Liver (tissue), 8 donors: ENCODE measurements at regions not wholly inside any gene's neighbourhood (a gene's known extent, or its start where the extent isn't known, plus 50 kb on each side); places are given as distances from the start of the nearest gene placed in this dataset.

ENCODE experiments used
- DNase-seq: peaks from one replicate; pipeline ENCODE4 v3.0.0-alpha.2; 2017; ENCODE audit warnings: low spot score
- H3K27ac ChIP-seq, 2 donors: one replicate each; pipeline ENCODE4 v1.7.0; 2013; ENCODE audit warnings: inconsistent platforms in 2 of 2, low read length in 2 of 2, control low read depth in 1 of 2, low read depth in 1 of 2, mild to moderate bottlenecking in 1 of 2
- H3K27me3 ChIP-seq, 4 donors: one replicate each; pipeline versions ENCODE4 v1.6.1 to v1.7.0; 2013; ENCODE audit warnings: low read length in 3 of 4, inconsistent platforms in 1 of 4, mild to moderate bottlenecking in 1 of 4, moderate library complexity in 1 of 4; ENCODE audit not compliant: control insufficient read depth in 4 of 4, insufficient read depth in 4 of 4
- H3K36me3 ChIP-seq, 4 donors: one replicate each; pipeline versions ENCODE4 v1.6.1 to v1.7.0; 2013; ENCODE audit warnings: low read length in 3 of 4, mild to moderate bottlenecking in 3 of 4, low read depth in 1 of 4, moderate library complexity in 1 of 4; ENCODE audit not compliant: control insufficient read depth in 4 of 4, insufficient read depth in 3 of 4
- H3K4me1 ChIP-seq, 4 donors: one replicate each; pipeline versions ENCODE4 v1.6.1 to v1.7.0; 2013; ENCODE audit warnings: low read length in 3 of 4, mild to moderate bottlenecking in 3 of 4, moderate library complexity in 1 of 4; ENCODE audit not compliant: control insufficient read depth in 4 of 4, insufficient read depth in 4 of 4
- H3K4me3 ChIP-seq, 3 donors: one replicate each; pipeline versions ENCODE4 v1.6.1 to v1.7.0; 2013; ENCODE audit warnings: low read length in 3 of 3, control low read depth in 1 of 3, low read depth in 1 of 3, mild to moderate bottlenecking in 1 of 3
- H3K9ac ChIP-seq, 2 donors: one replicate each; pipeline ENCODE4 v1.7.0; 2013; ENCODE audit warnings: low read length in 2 of 2, mild to moderate bottlenecking in 2 of 2, moderate library complexity in 2 of 2, control low read depth in 1 of 2, low read depth in 1 of 2
- H3K9me3 ChIP-seq, 4 donors: one replicate each; pipeline versions ENCODE4 v1.6.1 to v1.7.0; 2013; ENCODE audit warnings: low read length in 3 of 4; ENCODE audit not compliant: control insufficient read depth in 4 of 4
- ATF3 ChIP-seq: IDR thresholded peaks from 2 replicates; pipeline ENCODE4 v1.6.1; 2016; ENCODE audit warnings: antibody characterized with exemption
- CTCF ChIP-seq: fragments of 150-350 bp; IDR thresholded peaks from 2 replicates; pipeline ENCODE4 v1.5.1; 2017; ENCODE audit warnings: improper control_type of control experiment, low read depth, low read length; ENCODE audit not compliant: missing input control
- EGR1 ChIP-seq, 2 donors: IDR thresholded peaks; 2 replicates each; pipeline ENCODE4 v1.6.1; 2016 to 2018; ENCODE audit warnings: antibody characterized with exemption in 2 of 2, low read depth in 2 of 2
- FOXA1 ChIP-seq: IDR thresholded peaks from 2 replicates; pipeline ENCODE4 v1.6.1; 2016; ENCODE audit warnings: antibody characterized with exemption
- FOXA2 ChIP-seq: IDR thresholded peaks from 2 replicates; pipeline ENCODE4 v1.6.1; 2016; ENCODE audit warnings: antibody characterized with exemption
- GABPA ChIP-seq, 2 donors: IDR thresholded peaks in 1 of 2; conservative IDR thresholded peaks in 1 of 2; 2 replicates each; pipeline ENCODE4 v1.6.1; 2016; ENCODE audit warnings: antibody characterized with exemption in 2 of 2, mild to moderate bottlenecking in 1 of 2, moderate library complexity in 1 of 2
- HNF4A ChIP-seq, 2 donors: conservative IDR thresholded peaks; 2 replicates each; pipeline ENCODE4 v1.6.1; 2016; ENCODE audit warnings: antibody characterized with exemption in 2 of 2, mild to moderate bottlenecking in 2 of 2
- JUND ChIP-seq, 2 donors: IDR thresholded peaks; 2 replicates each; pipeline ENCODE4 v1.6.1; 2016; ENCODE audit warnings: antibody characterized with exemption in 2 of 2
- MAX ChIP-seq: IDR thresholded peaks from 2 replicates; pipeline ENCODE4 v1.6.1; 2016; ENCODE audit warnings: antibody characterized with exemption
- NR2F2 ChIP-seq: IDR thresholded peaks from 2 replicates; pipeline ENCODE4 v1.6.1; 2016; ENCODE audit warnings: antibody characterized with exemption
- RAD21 ChIP-seq, 2 donors: IDR thresholded peaks; 2 replicates each; pipeline ENCODE4 v1.6.1; 2016; ENCODE audit warnings: antibody characterized with exemption in 2 of 2, mild to moderate bottlenecking in 2 of 2
- REST ChIP-seq: IDR thresholded peaks from 2 replicates; pipeline ENCODE4 v1.6.1; 2016; ENCODE audit warnings: antibody characterized with exemption, mild to moderate bottlenecking
- RXRA ChIP-seq, 2 donors: IDR thresholded peaks; 2 replicates each; pipeline ENCODE4 v1.6.1; 2017 to 2018; ENCODE audit warnings: antibody characterized with exemption in 2 of 2, mild to moderate bottlenecking in 1 of 2
- SP1 ChIP-seq: IDR thresholded peaks from 2 replicates; pipeline ENCODE4 v1.6.1; 2018; ENCODE audit warnings: antibody characterized with exemption, mild to moderate bottlenecking
- TAF1 ChIP-seq: conservative IDR thresholded peaks from 2 replicates; pipeline ENCODE4 v1.6.1; 2016; ENCODE audit warnings: antibody characterized with exemption, mild to moderate bottlenecking
- YY1 ChIP-seq: IDR thresholded peaks from 2 replicates; pipeline ENCODE4 v1.6.1; 2016; ENCODE audit warnings: antibody characterized with exemption, mild to moderate bottlenecking
- WGBS: extraction: QIAGEN DNeasy Blood & Tissue Kit; methylation state at CpG from one replicate; pipeline ENCODE4 v1.1.7; 2013; 5-methylcytosine and 5-hydroxymethylcytosine counted together
- donor health status: healthy.
- donor health status: healthy.
- donor health status: healthy.
- donor health status: healthy.
- donor health status: healthy.

- DNase-seq: no peak
- Histone ChIP-seq H3K9me3 (no peaks in the 10 kb centered on the region), H3K36me3 (no peaks in the 10 kb centered on the region), H3K4me1 (no peaks in the 10 kb centered on the region), H3K27ac (no peak overlapping the region), H3K9ac (no peak overlapping the region), H3K4me3 (no peak overlapping the region), H3K27me3 (no peaks in the 10 kb centered on the region)
- TF ChIP-seq GABPA (IDR thresholded peaks at IDR 0.05 in 1 of 2, conservative IDR thresholded peaks at IDR 0.05 in 1 of 2) (no peak), SP1 (no peak), YY1 (no peak), TAF1 (no peak), REST (no peak), CTCF (no peak), JUND (IDR thresholded peaks at IDR 0.05) (no peak), RAD21 (IDR thresholded peaks at IDR 0.05) (no peak), HNF4A (conservative IDR thresholded peaks at IDR 0.05) (no peak), FOXA2 (no peak), ATF3 (no peak), MAX (no peak), RXRA (IDR thresholded peaks at IDR 0.05) (no peak), NR2F2 (no peak), EGR1 (IDR thresholded peaks at IDR 0.05; ENCODE audit: low read depth in 2 of 2) (no peak)
- WGBS: 76% methylated on average over 13 of the region's 13 CpGs
Observed at GRCh38 chr5:171518916-171519315, 99.5 kb downstream of the FGF18 start.

- H3K4me3 ChIP-seq: no peak overlapping the region
- no peaks in the 10 kb centered on the region for H3K27me3 ChIP-seq
- 60% methylated on average over 20 of the region's 20 CpGs for WGBS
- no peaks in the 10 kb centered on the region for H3K4me1 ChIP-seq
- H3K27ac ChIP-seq: no peak overlapping the region
- H3K9ac ChIP-seq: no peak overlapping the region
- no peaks in the 10 kb centered on the region for H3K9me3 ChIP-seq
- TF ChIP-seq HNF4A (conservative IDR thresholded peaks at IDR 0.05) (no peak), REST (no peak), EGR1 (IDR thresholded peaks at IDR 0.05; ENCODE audit: low read depth in 2 of 2) (no peak), GABPA (IDR thresholded peaks at IDR 0.05 in 1 of 2, conservative IDR thresholded peaks at IDR 0.05 in 1 of 2) (no peak), TAF1 (no peak), MAX (no peak), FOXA1 (no peak), RAD21 (IDR thresholded peaks at IDR 0.05) (no peak), ATF3 (no peak), CTCF (no peak), SP1 (no peak)
- DNase-seq: no peak
- H3K36me3 ChIP-seq: no peaks in the 10 kb centered on the region
Observed at GRCh38 chr5:171520300-171521174, 101.1 kb downstream of the FGF18 start.
